Left cardiac atrium (tissue), 4 donors: ENCODE measurements at regions not wholly inside any gene's neighbourhood (a gene's known extent, or its start where the extent isn't known, plus 50 kb on each side); places are given as distances from the start of the nearest gene placed in this dataset.
"Not testable (repeated sequence)": the region's sequence is repeated elsewhere in the genome, so short reads cannot be mapped to it uniquely, and the experiment has no call there.

Experiments
- ATAC-seq, 2 donors: fragments of 200-7000 bp; cut with Tn5 transposase; one replicate each; pipeline ENCODE4 v1.9.1; 2020; ENCODE audit warnings: mild to moderate bottlenecking in 2 of 2, moderate library complexity in 2 of 2
- DNase-seq: peaks from one replicate; pipeline ENCODE4 v3.0.0-alpha.2; 2020
- intact Hi-C, 2 donors: fragments of 100-400 bp; cut with DNase I; formaldehyde crosslinking; loops; one replicate each; pipeline versions ENCODE4 v1.14.1 to v1.15.1; 2022 to 2023
- donor health status: DM: no; HTN: yes; CAD: no.
- donor health status: DM: no; HTN: yes; CAD: no; lungs with severe emphysema.
- donor health status: DM: yes; HTN: yes; CAD: no.
- donor health status: Dilated cardiomyopathy.

DNA sequence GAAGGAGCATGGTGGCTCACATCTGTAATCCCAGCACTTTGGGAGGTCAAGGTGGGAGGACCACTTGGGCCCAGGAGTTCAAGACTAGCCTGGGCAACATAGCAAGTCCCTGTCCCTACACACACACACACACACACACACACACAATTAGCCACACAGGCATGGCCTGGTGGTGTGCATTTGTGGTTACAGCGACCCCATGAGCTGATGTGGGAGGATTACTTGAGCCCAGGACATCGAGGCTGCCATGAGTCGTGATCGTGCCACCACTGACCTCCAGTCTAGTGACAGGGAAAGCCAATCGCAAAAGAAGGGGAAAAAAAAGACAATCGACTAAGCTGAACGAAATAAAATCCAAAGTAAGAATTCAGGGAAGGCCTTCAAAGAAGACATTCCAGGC lies 67.9 kb downstream of the TBX3 start:
- intact Hi-C loops = no loop called here
- ATAC-seq = no peak

DNA sequence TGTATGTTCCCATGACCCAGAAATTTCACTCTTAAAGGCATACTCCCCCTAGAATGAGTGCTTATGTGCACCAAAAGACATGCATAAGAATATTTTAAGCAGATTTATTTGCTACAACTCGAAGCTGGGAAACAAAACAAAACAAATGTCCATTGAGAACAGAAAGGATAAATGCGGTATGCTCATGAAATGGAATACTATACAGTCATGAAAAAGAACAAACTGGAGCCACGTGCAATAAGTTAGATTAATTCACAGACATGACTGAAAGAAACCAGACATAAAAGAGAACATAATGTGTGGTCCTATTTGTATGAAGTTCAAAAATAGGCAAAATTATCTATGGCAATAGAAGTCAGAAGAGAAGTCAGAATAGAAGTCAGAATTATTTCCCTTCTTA lies 69.9 kb downstream of the TBX3 start:
- ATAC-seq (no peak), DNase-seq (no peak)
- intact Hi-C loops = no loop called here

More for the DNA sequence above, 67.9 kb downstream of the TBX3 start:
- no peak for DNase-seq

DNA sequence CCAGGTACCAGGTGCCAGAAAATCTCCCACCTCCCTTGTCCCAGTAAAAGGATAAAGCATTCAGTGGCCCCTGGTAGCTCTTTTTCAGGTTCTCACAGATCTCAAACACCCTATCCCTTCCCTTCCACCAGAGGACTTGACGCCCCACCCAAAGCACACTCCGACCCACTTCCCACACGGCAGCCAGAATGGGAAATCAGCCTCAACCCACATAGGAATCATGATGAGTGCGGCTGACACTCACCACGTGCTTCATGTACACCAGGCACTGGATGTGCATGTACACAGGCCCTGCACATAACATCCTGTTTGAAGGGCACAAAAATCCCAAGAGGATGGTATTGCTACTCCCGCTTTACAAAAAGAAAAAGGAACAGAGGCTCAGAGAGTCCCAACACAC lies 71.9 kb downstream of the TBX3 start:
- intact Hi-C loops = no loop called here
- ATAC-seq (no peak), DNase-seq (no peak)

DNA sequence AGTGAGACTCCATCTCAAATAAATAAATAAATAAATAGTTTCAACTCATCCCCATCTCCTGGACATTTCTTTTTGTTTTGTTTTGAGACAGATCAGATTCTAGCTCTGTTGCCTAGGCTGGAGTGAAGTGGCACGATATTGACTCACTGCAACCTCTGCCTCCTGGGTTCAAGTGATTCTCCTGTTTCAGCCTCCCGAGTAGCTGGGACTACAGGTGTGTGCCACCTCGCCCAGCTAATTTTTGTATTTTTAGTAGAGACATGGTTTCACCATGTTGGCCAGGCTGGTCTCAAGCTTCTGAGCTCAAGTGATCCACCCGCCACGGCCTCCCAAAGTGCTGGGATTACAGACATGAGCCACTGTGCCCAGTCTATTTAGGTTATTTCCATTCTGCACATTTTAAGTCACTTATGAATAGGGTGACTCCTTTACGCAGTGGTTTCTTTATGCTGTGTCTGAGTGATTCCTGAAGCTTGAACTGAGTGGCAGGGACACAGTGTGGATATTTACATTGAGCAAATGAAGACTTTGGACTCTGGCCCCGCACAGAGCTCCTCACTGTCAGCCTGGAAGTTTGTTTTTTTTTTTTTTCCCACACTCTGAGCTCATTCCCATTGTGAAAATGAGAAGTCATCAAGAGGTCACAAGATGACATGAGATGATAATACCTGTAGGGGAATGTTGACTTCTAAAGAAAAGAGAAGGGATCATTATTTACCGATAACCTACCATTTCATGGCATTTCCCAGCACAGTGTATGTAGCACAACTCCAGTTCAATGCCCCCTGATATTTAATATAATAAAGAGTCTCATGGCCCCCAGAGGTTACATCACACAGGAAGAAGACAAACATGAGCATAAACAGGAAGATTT lies 72.6 kb downstream of the TBX3 start:
- no peak for ATAC-seq
- no peak for DNase-seq
- intact Hi-C loops = no loop called here

DNA sequence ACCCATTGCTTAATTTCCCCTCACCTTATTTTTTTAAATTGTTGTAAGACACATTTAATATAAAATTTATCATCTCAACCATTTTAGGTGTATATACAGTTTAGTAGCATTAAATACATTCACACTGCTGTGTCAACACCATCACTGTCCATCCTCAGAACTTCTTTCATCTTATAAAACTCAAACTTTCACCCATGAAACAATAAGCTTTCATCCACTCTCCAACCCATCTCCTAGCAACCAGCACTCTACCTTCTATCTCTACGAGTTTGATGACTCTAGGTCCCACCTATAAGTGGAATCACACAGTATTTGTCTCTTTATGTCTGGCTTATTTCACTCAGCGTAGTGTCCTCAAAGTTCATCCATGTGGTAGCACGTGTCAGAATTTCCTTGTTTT lies 75.5 kb downstream of the TBX3 start:
- ATAC-seq (no peak), DNase-seq (no peak)
- intact Hi-C loops = no loop called here

DNA sequence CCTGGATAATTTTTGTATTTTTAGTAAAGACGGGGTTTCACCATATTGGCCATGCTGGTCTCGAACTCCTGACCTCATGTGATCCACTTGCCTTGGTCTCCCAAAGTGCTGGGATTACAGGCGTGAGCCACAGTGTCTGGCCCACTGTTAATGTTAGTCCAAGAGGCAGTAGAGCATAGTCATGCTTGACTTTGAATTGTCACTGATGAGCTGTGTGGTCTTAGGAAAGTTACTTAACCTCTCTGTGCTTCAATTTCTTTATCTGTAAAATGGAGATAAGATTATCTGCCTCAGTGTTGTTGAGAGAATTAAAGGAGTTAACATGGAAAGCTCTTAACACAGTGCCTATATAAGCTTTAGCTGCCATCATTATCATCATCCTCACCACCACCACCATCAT lies 78.1 kb downstream of the TBX3 start:
- ATAC-seq = no peak
- DNase-seq = no peak
- intact Hi-C loops = no loop called here

DNA sequence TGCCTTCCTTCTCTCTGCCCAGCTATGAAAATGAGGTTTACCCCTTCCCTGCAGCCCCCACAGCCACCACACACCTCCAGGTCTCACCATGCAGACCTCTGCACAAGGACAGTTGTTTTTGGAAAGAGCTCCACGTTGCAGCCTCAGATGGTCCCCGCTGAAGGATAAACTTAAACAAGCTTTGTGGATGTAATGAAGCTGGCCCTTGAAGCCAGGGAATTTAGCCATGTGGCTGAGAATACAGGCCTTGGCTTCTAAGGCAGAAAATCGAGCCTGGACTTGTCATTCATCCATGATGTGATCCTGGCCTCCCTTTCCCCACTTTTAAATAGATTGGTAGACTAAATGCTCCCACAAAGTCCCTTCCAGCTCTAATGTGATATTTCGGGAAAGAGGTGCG lies 79.4 kb downstream of the TBX3 start:
- DNase-seq = no peak
- intact Hi-C loops = no loop called here
- ATAC-seq = no peak

DNA sequence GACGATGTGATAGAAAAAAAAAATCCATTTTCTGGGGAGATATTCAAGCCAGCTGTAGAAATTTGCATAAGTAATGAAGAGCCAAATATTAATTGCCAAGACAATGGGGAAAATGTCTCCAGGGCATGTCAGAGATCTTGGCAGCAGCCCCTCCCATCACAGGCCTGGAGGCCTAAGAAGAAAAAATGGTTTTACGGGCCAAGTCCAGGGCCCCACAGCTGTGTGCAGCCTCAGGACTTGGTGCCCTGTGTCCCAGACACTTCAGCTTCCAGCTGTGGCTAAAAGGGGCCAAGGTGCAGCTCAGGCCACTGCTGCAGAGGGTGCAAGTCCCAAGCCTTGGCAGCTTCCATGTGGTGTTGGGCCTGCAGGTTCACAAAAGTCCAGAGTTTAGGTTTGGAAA lies 83.4 kb downstream of the TBX3 start:
- ATAC-seq, intact Hi-C loops, DNase-seq: not testable (repeated sequence)

DNA sequence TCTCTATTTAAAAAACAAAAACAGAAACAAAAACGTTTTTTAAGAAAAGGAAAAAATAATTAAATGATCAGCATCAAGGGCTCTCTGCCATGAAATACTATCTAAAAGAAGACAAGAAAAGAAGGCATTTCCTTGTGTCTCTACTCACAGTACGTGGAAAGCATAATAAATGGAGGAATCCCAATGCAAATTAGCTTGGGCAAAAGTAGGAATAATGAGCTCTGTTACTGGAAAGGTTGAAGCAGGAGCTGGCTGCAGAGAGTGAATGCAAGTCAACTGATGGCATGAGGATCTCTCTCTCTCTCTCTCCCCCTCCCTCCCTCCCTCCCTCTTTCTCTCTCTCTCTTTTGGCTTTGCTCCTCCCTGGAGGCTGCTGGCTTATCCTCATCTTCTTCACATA lies 85.9 kb downstream of the TBX3 start:
- no peak for DNase-seq
- intact Hi-C loops = no loop called here
- ATAC-seq = no peak

DNA sequence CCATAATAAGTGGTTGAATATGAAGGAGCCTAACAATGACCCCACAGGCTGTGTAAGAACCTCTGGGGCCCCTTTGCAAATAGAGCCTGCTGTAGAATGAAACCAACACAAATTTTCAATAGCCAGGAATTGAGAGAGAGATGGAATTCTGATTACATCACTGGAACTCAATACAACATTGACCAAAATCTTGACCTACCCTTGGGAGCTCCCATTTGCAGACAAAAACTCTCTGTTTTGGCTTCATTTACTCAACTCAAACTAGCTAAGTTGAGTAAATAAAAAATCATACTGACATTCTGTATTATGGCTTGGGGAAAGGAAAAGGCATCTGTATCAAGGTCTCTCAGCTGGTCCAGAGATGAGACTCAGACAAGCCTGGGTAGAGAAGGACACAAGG lies 91.0 kb downstream of the TBX3 start:
- ATAC-seq (no peak), DNase-seq (no peak)
- intact Hi-C loops = no loop called here

DNA sequence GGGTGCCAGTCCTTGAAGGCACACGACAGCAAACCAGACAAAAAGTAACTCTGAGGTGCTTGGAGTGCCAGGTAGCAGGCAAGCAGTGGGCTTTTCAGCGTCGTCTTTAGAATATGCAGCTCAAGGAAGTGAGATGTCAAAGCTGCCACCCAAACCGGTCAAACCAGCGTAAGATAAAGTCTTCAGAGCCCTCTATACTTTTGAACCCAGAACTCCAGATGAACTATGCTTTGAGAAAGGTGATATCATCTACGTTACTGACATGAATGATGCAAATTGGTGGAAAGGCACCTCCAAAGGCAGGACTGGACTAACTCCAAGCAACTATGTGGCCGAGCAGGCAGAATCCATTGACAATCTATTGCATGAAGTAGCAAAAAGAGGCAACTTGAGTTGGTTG lies 95.9 kb downstream of the TBX3 start:
- intact Hi-C loops = no loop called here
- DNase-seq = no peak
- ATAC-seq = no peak

DNA sequence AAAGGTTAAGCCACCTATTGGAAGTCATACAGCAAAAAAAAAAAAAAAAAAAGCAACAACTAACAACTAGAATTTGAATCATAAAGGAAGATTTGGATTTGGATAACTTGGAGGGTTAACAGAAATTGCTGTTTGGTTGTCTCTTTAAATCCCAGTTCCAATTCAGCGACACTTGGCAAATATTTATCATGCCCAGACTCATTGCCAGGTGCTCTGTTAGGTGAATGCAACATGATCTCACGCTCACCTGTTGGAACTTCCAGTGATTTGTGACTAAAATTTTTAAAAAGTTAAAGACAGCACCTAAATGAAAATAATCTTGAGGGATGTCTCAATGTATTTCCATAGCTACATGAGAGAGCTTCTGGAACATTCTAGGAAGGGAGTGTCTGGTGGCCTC lies 103.7 kb downstream of the TBX3 start:
- intact Hi-C loops = no loop called here

DNA sequence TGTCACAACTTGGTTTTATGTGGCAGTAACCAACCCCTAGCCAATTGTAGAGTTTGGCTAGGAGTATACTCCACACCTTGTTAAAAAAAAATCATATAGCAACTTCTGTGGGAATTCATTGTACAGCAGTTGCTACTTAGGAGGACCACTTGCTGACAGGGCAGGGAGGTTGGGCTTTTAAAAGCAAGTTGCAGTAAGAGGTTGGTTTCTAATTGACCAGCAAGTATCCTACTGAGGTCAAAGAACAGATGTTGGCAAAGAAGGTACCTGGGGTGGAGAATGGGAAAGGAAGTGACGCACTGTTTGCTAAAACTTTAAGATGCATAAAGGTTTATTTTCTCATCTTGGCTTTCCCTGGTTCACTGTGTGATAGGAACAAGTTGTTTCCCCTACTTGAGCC lies 104.6 kb downstream of the TBX3 start:
- DNase-seq (no peak), ATAC-seq (no peak)

More for the DNA sequence above, 103.7 kb downstream of the TBX3 start:
- ATAC-seq = no peak
- DNase-seq = no peak

DNA sequence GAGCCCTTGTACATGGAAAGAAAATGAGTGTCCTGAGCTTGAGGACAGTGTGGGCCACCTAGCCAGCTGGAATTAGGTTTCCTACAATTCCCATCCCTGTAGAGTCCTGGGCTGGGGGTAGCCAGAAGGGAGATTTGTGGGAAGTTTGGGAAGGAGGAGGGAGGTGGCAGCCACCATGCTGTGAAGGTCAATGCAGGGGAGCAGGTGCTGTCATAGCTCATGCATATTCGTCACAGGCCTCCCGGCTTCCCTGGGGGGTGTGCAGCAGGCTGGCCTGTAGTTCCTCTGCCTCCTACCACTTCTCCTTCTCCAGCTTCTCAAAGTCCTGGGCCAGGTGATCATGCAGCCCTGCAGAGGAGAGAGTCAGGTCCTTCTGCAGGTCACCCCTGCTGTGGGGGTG lies 121.3 kb downstream of the TBX3 start:
- ATAC-seq (no peak), DNase-seq (no peak)
- intact Hi-C loops = no loop called here

More for the DNA sequence above, 104.6 kb downstream of the TBX3 start:
- intact Hi-C loops = no loop called here

DNA sequence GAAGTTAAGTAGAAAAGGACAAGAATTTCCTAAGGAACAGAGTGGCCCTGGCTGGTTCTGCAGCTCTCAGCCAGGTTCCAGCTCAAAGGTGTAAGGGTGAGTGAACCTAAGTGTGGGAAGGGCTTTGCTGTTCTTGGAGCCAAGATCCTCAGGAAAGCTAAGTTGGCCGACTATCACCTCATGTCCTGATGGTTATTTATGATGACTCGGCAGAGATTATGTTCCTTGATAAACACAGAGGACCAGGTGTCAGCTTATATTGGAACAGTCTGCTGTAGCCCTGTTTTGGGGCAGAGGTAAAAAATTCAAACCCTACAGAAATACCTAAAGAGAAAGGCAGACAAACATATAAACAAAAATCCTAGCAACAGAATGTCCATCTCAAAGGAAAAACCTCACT lies 128.5 kb downstream of the TBX3 start:
- intact Hi-C loops = no loop called here
- ATAC-seq (no peak), DNase-seq (no peak)

DNA sequence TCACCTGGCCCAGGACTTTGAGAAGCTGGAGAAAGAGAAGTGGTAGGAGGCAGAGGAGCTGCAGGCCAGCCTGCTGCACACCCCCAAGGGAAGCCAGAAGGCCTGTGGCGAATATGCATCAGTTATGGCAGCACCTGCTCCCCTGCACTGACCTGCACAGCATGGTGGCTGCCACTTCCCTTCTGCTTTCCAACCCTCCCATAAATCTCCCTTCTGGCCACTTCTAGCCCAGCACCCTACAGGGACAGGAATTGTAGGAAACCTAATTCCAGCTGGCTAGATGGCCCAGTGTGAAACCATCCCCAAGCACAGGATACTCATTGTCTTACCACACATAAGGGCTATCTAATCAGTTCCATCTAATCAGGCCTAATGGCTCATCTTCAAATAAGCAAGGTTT lies 136.3 kb downstream of the TBX3 start:
- ATAC-seq (no peak), DNase-seq (no peak)
- intact Hi-C loops = no loop called here

DNA sequence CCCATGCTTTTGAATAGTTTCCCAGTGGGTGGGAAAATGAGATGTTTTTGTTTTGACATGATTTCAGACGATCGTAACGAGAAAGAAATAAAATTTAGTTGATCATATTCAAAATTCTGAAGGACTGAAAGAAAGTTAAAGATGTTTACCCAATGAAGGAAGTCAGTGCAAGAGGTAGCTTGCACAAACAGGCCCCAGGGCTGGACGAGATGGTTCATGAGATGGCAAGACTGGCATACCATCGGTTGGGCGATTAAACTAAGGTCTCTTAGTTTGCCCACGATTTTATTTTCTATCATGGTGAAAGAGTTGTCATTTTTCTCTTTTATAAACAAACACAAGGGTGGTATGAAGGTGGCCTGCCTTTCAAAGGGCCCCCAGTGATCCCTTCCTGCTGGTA lies 124.5 kb upstream of the TBX5 start:
- intact Hi-C loops = no loop called here
- ATAC-seq (no peak), DNase-seq (no peak)

DNA sequence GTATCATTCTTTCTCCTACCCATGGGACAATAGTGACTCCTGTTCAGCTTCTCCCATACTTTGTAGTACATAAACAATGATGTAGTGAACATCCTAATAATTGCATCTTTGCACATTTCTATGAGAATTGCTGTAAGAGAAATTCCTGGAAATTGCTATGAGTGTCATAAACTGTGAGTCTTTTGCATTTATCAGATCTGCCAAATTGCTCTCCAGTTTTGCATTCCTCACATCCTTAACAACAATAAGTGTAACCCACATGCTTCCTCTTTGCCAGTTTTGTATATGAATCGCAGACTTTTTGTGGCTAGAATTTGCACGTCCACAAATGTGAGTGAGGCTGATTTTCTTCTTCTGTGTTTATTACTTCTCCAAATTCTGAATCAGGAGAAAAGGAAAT lies 124.0 kb upstream of the TBX5 start:
- DNase-seq = no peak
- ATAC-seq = no peak
- intact Hi-C loops = no loop called here

DNA sequence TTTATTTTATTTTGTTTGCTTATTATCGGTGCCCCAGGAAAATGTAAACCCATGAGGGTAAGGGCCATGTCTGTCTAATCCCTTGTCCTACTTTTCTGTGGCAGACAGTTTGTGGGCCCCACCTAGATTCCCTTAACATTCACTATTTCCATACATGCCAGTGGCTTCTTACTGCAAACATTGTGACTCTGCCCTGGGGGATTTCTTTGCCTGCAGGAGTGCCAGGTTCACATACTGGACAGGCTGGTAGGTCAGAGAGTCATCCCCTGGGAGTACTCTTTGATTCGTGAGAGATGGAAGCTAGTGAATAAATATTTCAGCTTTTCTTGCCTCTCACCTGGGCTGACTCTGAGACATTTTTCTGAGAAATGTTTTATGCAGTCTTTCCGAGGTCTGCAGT lies 122.8 kb upstream of the TBX5 start:
- DNase-seq = no peak
- intact Hi-C loops = no loop called here
- no peak for ATAC-seq

DNA sequence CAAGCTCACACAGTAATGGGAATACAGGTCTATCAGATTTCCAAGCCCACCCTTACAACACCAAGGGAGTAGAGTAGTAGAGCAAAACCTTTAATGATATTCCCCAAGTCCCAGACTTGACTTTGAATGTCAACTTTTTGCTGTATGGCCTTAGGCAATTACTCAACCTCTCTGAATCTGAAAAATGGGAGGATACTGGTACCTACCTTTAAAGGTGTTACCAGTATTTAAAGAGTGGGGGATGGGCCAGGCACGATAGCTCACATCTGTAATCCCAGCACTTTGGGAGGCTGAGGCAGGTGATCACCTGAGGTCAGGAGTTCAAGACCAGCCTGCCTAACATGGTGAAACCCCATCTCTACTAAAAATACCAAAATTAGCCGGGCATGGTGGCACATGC lies 115.2 kb upstream of the TBX5 start:
- ATAC-seq, DNase-seq, intact Hi-C loops: not testable (repeated sequence)

DNA sequence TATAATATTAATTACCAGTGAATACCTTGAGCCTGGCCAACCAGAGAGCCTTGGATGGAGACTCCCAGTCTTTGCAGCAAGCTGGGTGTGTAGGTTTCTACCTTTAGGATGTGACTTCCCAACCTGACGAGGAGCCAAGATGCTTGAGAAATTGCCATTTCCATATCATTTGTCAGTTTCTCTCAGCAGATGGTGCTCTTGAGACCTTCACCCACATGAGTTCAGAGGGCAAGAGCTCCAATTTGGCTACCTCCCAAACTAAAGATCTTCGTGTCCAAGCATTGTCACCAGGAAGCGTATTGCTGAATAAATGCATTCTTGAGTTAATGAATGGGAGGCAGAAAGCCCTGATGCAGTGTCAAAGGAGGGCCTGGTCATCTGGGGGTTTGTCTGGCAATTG lies 106.4 kb upstream of the TBX5 start:
- intact Hi-C loops = loop anchor here in 1 of 2 donors (10.0 kb wide), 1 partner anchor 528 kb away; no protein-coding TSS in a partner anchor
- no peak for ATAC-seq
- no peak for DNase-seq
